B cell (primary cell): ENCODE measurements at regions not wholly inside any gene's neighbourhood (a gene's known extent, or its start where the extent isn't known, plus 50 kb on each side); places are given as distances from the start of the nearest gene placed in this dataset.

ENCODE experiments used
- ATAC-seq: fragments of 200-7000 bp; cut with Tn5 transposase; one replicate; pipeline ENCODE4 v1.10.0; 2021; ENCODE audit warnings: low read depth, mild to moderate bottlenecking, moderate number of reproducible peaks, moderate library complexity
- CTCF ChIA-PET: fragments of 350-600 bp; sonication (Branson Sonifier 250); formaldehyde crosslinking; loops from one replicate; lab custom pipeline; 2021; ENCODE audit warnings: antibody characterized with exemption, inconsistent platforms; lab: Charles Lee
- POLR2A ChIA-PET: fragments of 350-600 bp; sonication (Branson Sonifier 250); formaldehyde crosslinking; loops from one replicate; lab custom pipeline; 2021; ENCODE audit warnings: antibody characterized with exemption; lab: Charles Lee
- DNase-seq: peaks from one replicate; pipeline ENCODE4 v3.0.0; 2013
- H2AFZ ChIP-seq: 2 replicates; pipeline ENCODE4 v1.6.1; 2012; ENCODE audit warnings: mild to moderate bottlenecking, low read depth, low read length; ENCODE audit not compliant: insufficient read depth, poor library complexity, severe bottlenecking
- H3K27ac ChIP-seq, 2 donors: 1 replicate in 1 of 2; 2 replicates in 1 of 2; pipeline ENCODE4 v1.5.1; 2012 to 2013; ENCODE audit warnings: low read length in 2 of 2, mild to moderate bottlenecking in 2 of 2, moderate library complexity in 1 of 2
- H3K27me3 ChIP-seq, 4 experiments: fragments of 200-600 bp in 1 of 4; sonication (generic) in 1 of 4; replicated peaks in 1 of 4; 1 replicate in 2 of 4; 2 replicates in 2 of 4; pipeline versions ENCODE4 v1.6.1 to v1.7.0; 2013 to 2016; ENCODE audit warnings: low read length in 3 of 4, mild to moderate bottlenecking in 2 of 4, mixed read lengths in 1 of 4, moderate library complexity in 1 of 4; ENCODE audit not compliant: insufficient read depth in 4 of 4, control insufficient read depth in 3 of 4; ENCODE audit errors: control extremely low read depth in 1 of 4
- H3K36me3 ChIP-seq, 2 experiments: replicated peaks in 1 of 2; 1 replicate in 1 of 2; 2 replicates in 1 of 2; pipeline versions ENCODE4 v1.6.1 to v1.7.1; 2013; ENCODE audit warnings: low read length in 1 of 2; ENCODE audit not compliant: insufficient read depth in 2 of 2, control insufficient read depth in 1 of 2; ENCODE audit errors: control extremely low read depth in 1 of 2, extremely low read depth in 1 of 2
- H3K4me1 ChIP-seq, 2 donors: fragments of 200-600 bp in 1 of 2; sonication (generic) in 1 of 2; 1 replicate in 1 of 2; 2 replicates in 1 of 2; pipeline versions ENCODE4 v1.5.1 to v1.6.1; 2013 to 2017; ENCODE audit warnings: low read length in 2 of 2; ENCODE audit not compliant: control insufficient read depth in 2 of 2, insufficient read depth in 2 of 2
- H3K4me2 ChIP-seq: replicated peaks from 2 replicates; pipeline ENCODE3; 2012; ENCODE audit warnings: mild to moderate bottlenecking, low read depth, low read length; ENCODE audit not compliant: poor library complexity, severe bottlenecking
- H3K4me3 ChIP-seq, 5 experiments: fragments of 200-600 bp in 1 of 5; sonication (generic) in 1 of 5; 1 replicate in 3 of 5; 2 replicates in 2 of 5; pipeline versions ENCODE4 v1.5.1 to v1.7.0; 2011 to 2016; ENCODE audit warnings: low read length in 4 of 5, mild to moderate bottlenecking in 4 of 5, low read depth in 2 of 5, control low read depth in 1 of 5, moderate library complexity in 1 of 5; ENCODE audit not compliant: insufficient read depth in 1 of 5; ENCODE audit errors: control extremely low read depth in 1 of 5, extremely low read depth in 1 of 5
- H3K79me2 ChIP-seq: fragments of 200-600 bp; sonication (generic); one replicate; pipeline ENCODE4 v1.6.0; 2016; ENCODE audit warnings: low read length; ENCODE audit not compliant: control insufficient read depth, insufficient read depth
- H3K9ac ChIP-seq: fragments of 200-600 bp; sonication (generic); 2 replicates; pipeline ENCODE4 v1.6.1; 2017; ENCODE audit warnings: mild to moderate bottlenecking, low read length, moderate library complexity
- H3K9me3 ChIP-seq, 3 donors: one replicate each; pipeline versions ENCODE4 v1.6.1 to v1.7.1; 2013; ENCODE audit warnings: low read length in 2 of 3; ENCODE audit not compliant: control insufficient read depth in 2 of 3, insufficient read depth in 1 of 3; ENCODE audit errors: control extremely low read depth in 1 of 3
- H4K20me1 ChIP-seq: 2 replicates; pipeline ENCODE4 v1.6.0; 2012; ENCODE audit warnings: mild to moderate bottlenecking, low read length; ENCODE audit not compliant: insufficient read depth, control insufficient read depth, poor library complexity, severe bottlenecking
- H3K27ac Mint-ChIP-seq: one replicate; pipeline ENCODE4 v1.8.0; 2021; ENCODE audit warnings: mixed read lengths
- H3K27me3 Mint-ChIP-seq: one replicate; pipeline ENCODE4 v1.8.0; 2021; ENCODE audit warnings: mixed read lengths
- H3K4me1 Mint-ChIP-seq: one replicate; pipeline ENCODE4 v1.8.0; 2021; ENCODE audit warnings: mixed read lengths
- H3K4me3 Mint-ChIP-seq: one replicate; pipeline ENCODE4 v1.8.0; 2021; ENCODE audit warnings: mixed read lengths
- H3K9me3 Mint-ChIP-seq: one replicate; pipeline ENCODE4 v1.8.0; 2022; ENCODE audit warnings: mixed read lengths; ENCODE audit not compliant: insufficient read depth
- CTCF ChIP-seq: fragments of 200-600 bp; IDR thresholded peaks from one replicate; pipeline ENCODE4 v1.8.0; 2022; ENCODE audit warnings: antibody characterized with exemption, mild to moderate bottlenecking
- EZH2 ChIP-seq: IDR thresholded peaks from 2 replicates; pipeline ENCODE4 v1.6.1; 2012; ENCODE audit warnings: borderline replicate concordance, low read depth, mild to moderate bottlenecking, moderate library complexity, low read length; ENCODE audit not compliant: insufficient read depth, poor library complexity, severe bottlenecking
- WGBS: methylation state at CpG from one replicate; pipeline ENCODE4 v1.1.5; 2013; ENCODE audit warnings: missing lambda C conversion rate; ENCODE audit not compliant: insufficient coverage; 5-methylcytosine and 5-hydroxymethylcytosine counted together
- intact Hi-C: fragments of 100-400 bp; cut with micrococcal nuclease; formaldehyde crosslinking; loops from one replicate; pipeline ENCODE4 v1.10.0; 2022

DNA sequence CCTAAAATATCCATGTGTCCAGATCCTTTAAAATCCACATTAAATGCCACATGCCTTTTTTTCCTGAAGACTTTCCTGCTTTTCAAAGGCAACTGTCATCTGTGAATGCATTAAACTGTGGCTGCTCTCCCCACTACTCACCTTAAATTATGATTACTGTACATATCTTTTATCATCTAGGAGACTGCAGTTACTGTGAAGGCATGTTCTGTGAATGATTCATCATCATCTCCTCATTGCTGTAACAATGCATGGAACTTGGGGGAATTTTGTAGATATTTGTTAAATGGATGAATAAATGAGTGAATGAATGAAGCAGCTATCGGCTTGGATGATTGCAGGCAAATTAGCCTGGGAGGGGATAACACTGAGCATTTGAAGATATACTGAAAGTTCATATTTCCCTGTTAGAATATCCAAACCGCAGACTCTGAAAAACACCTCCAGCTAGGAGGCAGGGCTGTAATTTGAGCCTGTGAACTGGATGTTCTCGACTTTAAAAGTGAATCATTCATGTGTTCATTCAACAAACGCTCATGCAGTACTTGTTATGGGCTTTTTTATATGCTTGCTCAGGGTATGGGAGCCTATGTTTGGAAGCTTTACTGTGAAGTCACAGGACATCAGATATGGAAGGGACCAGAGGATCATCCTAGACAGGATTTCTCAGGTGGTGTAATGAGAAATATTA is 519.2 kb downstream of the KIF4B start:
- Mint-ChIP-seq H3K4me1 (no peaks in the 10 kb centered on the region), H3K9me3 (no peaks in the 10 kb centered on the region), H3K27ac (no peak overlapping the region), H3K4me3 (no peak overlapping the region), H3K27me3 (no peaks in the 10 kb centered on the region)
- Histone ChIP-seq H4K20me1 (no peaks in the 10 kb centered on the region), H3K27me3 (no peaks in the 10 kb centered on the region), H2AFZ (no peak overlapping the region), H3K4me1 (no peaks in the 10 kb centered on the region), H3K9ac (no peak overlapping the region), H3K36me3 (no peaks in the 10 kb centered on the region), H3K4me2 (no peak overlapping the region), H3K79me2 (no peaks in the 10 kb centered on the region), H3K27ac (no peak overlapping the region), H3K9me3 (no peaks in the 10 kb centered on the region), H3K4me3 (no peak overlapping the region)
- POLR2A ChIA-PET, result no interaction called here
- WGBS, result 67% methylated on average over 2 of the region's 4 CpGs
- TF ChIP-seq CTCF, result no peak
- no peak for TF ChIP-seq EZH2
- no peak for DNase-seq
- ATAC-seq, result no peak
- CTCF ChIA-PET, result no interaction called here
- intact Hi-C loops, result no loop called here

GRCh38 chr5:155540000-155540595 is 526.5 kb downstream of the KIF4B start:
- no peak overlapping the region for H3K4me3 ChIP-seq
- no peaks in the 10 kb centered on the region for H3K79me2 ChIP-seq
- no peak overlapping the region for H3K27ac ChIP-seq
- H3K9ac ChIP-seq, result no peak overlapping the region
- H3K9me3 Mint-ChIP-seq, result no peaks in the 10 kb centered on the region
- H4K20me1 ChIP-seq, result no peaks in the 10 kb centered on the region
- no peaks in the 10 kb centered on the region for H3K27me3 Mint-ChIP-seq
- CTCF ChIA-PET, result interaction anchor here (1.0 kb wide), 1 partner anchor 15 kb away, joined by 5 read pairs; no protein-coding TSS in a partner anchor
- 29% methylated on average over 2 of the region's 2 CpGs for WGBS
- peaks cover 0 to 6% (median 0%) of the 10 kb centered on the region in 3 donors for H3K9me3 ChIP-seq
- H3K27ac Mint-ChIP-seq, result no peak overlapping the region
- TF ChIP-seq EZH2 (no peak), CTCF (no peak)
- H3K4me1 ChIP-seq, result no peaks in the 10 kb centered on the region
- no peak for ATAC-seq
- no peaks in the 10 kb centered on the region for H3K27me3 ChIP-seq
- DNase-seq, result no peak
- H3K4me3 Mint-ChIP-seq, result no peak overlapping the region
- H3K4me2 ChIP-seq, result no peak overlapping the region
- H3K36me3 ChIP-seq, result no peaks in the 10 kb centered on the region
- POLR2A ChIA-PET, result no interaction called here
- intact Hi-C loops, result no loop called here
- H2AFZ ChIP-seq, result no peak overlapping the region
- H3K4me1 Mint-ChIP-seq, result no peaks in the 10 kb centered on the region
